Activated naive CD8-positive, alpha-beta T cell treated with anti-CD3 and anti-CD28 coated beads for 36 hours (primary cell): ENCODE measurements at regions not wholly inside any gene's neighbourhood (a gene's known extent, or its start where the extent isn't known, plus 50 kb on each side); places are given as distances from the start of the nearest gene placed in this dataset.

ENCODE experiments used
- DNase-seq: peaks from one replicate; pipeline ENCODE4 v3.0.0; 2021
- H3K27ac Mint-ChIP-seq: one replicate; pipeline ENCODE4 v1.8.0; 2022; ENCODE audit warnings: mild to moderate bottlenecking, moderate library complexity, mixed read lengths
- H3K27me3 Mint-ChIP-seq: one replicate; pipeline ENCODE4 v1.8.0; 2022; ENCODE audit warnings: mild to moderate bottlenecking, mixed read lengths
- H3K36me3 Mint-ChIP-seq: one replicate; pipeline ENCODE4 v1.8.0; 2021; ENCODE audit warnings: mild to moderate bottlenecking, mixed read lengths
- H3K4me1 Mint-ChIP-seq: one replicate; pipeline ENCODE4 v1.8.0; 2021; ENCODE audit warnings: mixed read lengths
- H3K4me3 Mint-ChIP-seq: one replicate; pipeline ENCODE4 v1.8.0; 2022; ENCODE audit warnings: mild to moderate bottlenecking, moderate library complexity, mixed read lengths
- H3K9me3 Mint-ChIP-seq: one replicate; pipeline ENCODE4 v1.8.0; 2022; ENCODE audit warnings: mixed read lengths

DNA sequence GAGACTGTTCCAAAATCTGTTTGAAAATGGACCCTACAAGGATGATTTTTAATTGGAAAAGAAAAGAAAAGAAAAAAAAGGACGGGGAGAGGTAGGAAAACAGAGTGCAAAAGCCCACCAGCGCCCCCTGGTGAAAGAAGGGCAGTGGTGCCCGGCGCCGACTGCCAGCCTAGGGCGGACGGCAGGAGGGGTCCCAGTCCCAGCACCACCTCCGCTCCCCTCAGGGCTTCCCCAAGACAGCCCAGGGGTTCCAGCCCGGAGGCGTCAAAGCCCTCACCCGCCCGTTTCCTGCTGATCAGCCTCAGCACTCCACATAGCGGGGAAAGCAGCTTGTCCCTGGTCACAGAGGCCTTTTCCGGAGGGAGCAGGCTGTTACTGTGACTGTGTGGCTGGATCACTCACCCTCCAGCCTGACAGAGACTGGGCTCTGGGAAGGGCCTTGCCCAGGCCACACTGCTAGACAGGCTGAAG is 213.9 kb downstream of the TFCP2L1 start:
- Mint-ChIP-seq H3K36me3 (no peaks in the 10 kb centered on the region), H3K4me3 (no peak overlapping the region), H3K9me3 (no peaks in the 10 kb centered on the region), H3K27ac (no peak overlapping the region), H3K27me3 (peaks cover 16% of the 10 kb centered on the region), H3K4me1 (peaks cover 4% of the 10 kb centered on the region)
- DNase-seq: peak; percentile 58

- H3K27ac Mint-ChIP-seq: no peak overlapping the region
- peaks cover 5% of the 10 kb centered on the region for H3K4me1 Mint-ChIP-seq
- H3K27me3 Mint-ChIP-seq: peaks cover 25% of the 10 kb centered on the region
- DNase-seq: no peak
- no peaks in the 10 kb centered on the region for H3K9me3 Mint-ChIP-seq
- no peak overlapping the region for H3K4me3 Mint-ChIP-seq
- no peaks in the 10 kb centered on the region for H3K36me3 Mint-ChIP-seq
Observed at GRCh38 chr2:121072784-121073183, 212.2 kb downstream of the TFCP2L1 start.

- H3K4me1 Mint-ChIP-seq: peaks cover 5% of the 10 kb centered on the region
- H3K27me3 Mint-ChIP-seq: peaks cover 25% of the 10 kb centered on the region
Observed at GRCh38 chr2:121073320-121074210, 211.4 kb downstream of the TFCP2L1 start.

DNA sequence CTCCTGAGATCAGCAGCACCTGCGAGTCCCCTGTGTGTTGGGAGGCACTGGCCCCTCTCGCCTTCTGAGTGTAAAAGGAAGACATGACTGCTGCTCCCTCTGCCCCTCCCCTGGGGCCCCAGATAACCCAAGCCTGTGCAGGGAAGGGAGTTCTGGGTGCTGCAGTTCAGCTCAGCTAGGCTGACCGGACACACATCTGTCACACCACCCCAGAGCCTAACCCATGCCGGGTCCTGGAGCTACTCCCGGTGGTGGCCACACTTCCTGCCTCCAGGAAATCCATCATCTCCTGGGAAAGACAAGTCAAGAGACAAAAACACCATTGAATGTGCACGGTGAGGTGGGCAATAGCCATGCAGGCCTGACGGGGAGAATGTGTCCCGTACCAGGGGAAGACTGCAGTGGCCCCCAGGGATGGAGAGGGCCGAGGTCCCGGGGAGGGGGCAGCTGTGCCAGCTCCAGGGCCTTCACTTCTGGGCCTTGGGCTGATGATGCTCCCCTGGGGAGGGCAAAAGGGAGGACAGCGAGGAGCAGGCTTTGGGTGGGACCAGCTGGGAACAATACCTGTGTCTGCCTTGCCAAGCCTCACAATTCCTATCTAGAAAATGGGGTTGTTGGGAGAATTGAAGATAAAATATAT is 210.6 kb downstream of the TFCP2L1 start:
- H3K36me3 Mint-ChIP-seq: no peaks in the 10 kb centered on the region
- H3K9me3 Mint-ChIP-seq: no peaks in the 10 kb centered on the region
- H3K4me3 Mint-ChIP-seq: no peak overlapping the region
- DNase-seq: peak; percentile 35
- peaks cover 5% of the 10 kb centered on the region for H3K4me1 Mint-ChIP-seq
- H3K27me3 Mint-ChIP-seq: peaks cover 25% of the 10 kb centered on the region
- no peak overlapping the region for H3K27ac Mint-ChIP-seq

More at GRCh38 chr2:121073320-121074210, 211.4 kb downstream of the TFCP2L1 start:
- Mint-ChIP-seq H3K27ac (no peak overlapping the region), H3K9me3 (no peaks in the 10 kb centered on the region), H3K4me3 (no peak overlapping the region), H3K36me3 (no peaks in the 10 kb centered on the region)
- DNase-seq: no peak

- H3K27me3 Mint-ChIP-seq: peaks cover 31% of the 10 kb centered on the region
- H3K36me3 Mint-ChIP-seq: no peaks in the 10 kb centered on the region
- H3K27ac Mint-ChIP-seq: no peak overlapping the region
- peaks cover 5% of the 10 kb centered on the region for H3K4me1 Mint-ChIP-seq
- H3K9me3 Mint-ChIP-seq: no peaks in the 10 kb centered on the region
- DNase-seq: peak; percentile 79
- H3K4me3 Mint-ChIP-seq: no peak overlapping the region
Observed at GRCh38 chr2:121075006-121075551, 209.9 kb downstream of the TFCP2L1 start.

- H3K27me3 Mint-ChIP-seq: peaks cover 32% of the 10 kb centered on the region
- H3K9me3 Mint-ChIP-seq: no peaks in the 10 kb centered on the region
- no peaks in the 10 kb centered on the region for H3K36me3 Mint-ChIP-seq
- DNase-seq: no peak
- peaks cover 5% of the 10 kb centered on the region for H3K4me1 Mint-ChIP-seq
- H3K27ac Mint-ChIP-seq: no peak overlapping the region
- no peak overlapping the region for H3K4me3 Mint-ChIP-seq
Observed at GRCh38 chr2:121075641-121076497, 209.1 kb downstream of the TFCP2L1 start.

- Mint-ChIP-seq H3K27me3 (peaks cover 36% of the 10 kb centered on the region), H3K4me1 (peaks cover 5% of the 10 kb centered on the region)
Observed at GRCh38 chr2:121076498-121076820, 208.5 kb downstream of the TFCP2L1 start.

GRCh38 chr2:121076885-121077549 is 208.0 kb downstream of the TFCP2L1 start:
- Mint-ChIP-seq H3K27ac (no peak overlapping the region), H3K4me3 (no peak overlapping the region), H3K36me3 (no peaks in the 10 kb centered on the region), H3K4me1 (peaks cover 5% of the 10 kb centered on the region), H3K27me3 (peaks cover 37% of the 10 kb centered on the region), H3K9me3 (no peaks in the 10 kb centered on the region)
- peak; percentile 75 for DNase-seq

More at GRCh38 chr2:121076498-121076820, 208.5 kb downstream of the TFCP2L1 start:
- no peak overlapping the region for H3K27ac Mint-ChIP-seq
- H3K36me3 Mint-ChIP-seq: no peaks in the 10 kb centered on the region
- no peak for DNase-seq
- no peaks in the 10 kb centered on the region for H3K9me3 Mint-ChIP-seq
- H3K4me3 Mint-ChIP-seq: no peak overlapping the region

DNA sequence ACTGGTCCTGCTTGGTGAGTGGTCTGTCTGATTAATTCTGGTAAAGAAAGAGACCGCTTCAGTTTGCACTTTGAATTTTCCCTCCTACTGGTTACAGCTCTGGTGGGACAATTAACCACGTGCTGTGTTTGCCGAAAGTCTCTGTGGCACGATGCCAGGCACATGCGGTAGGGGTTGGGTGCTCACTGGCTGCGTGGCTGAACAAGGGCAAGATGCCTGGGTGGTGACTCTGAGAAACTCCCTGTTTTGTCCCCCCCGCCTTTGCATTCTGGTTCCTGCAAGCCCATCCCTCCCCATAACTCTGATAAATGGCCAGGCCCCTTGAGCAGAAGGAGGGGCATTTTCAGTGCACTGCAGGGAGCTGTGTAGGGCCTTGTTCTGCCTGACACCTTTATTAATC is 206.1 kb downstream of the TFCP2L1 start:
- DNase-seq: no peak
- Mint-ChIP-seq H3K4me1 (peaks cover 5% of the 10 kb centered on the region), H3K27ac (no peak overlapping the region), H3K27me3 (peaks cover 40% of the 10 kb centered on the region), H3K36me3 (no peaks in the 10 kb centered on the region), H3K9me3 (no peaks in the 10 kb centered on the region), H3K4me3 (no peak overlapping the region)

- DNase-seq: peak; percentile 20
- Mint-ChIP-seq H3K4me3 (no peak overlapping the region), H3K9me3 (no peaks in the 10 kb centered on the region), H3K36me3 (no peaks in the 10 kb centered on the region), H3K4me1 (peaks cover 5% of the 10 kb centered on the region), H3K27ac (no peak overlapping the region), H3K27me3 (peaks cover 37% of the 10 kb centered on the region)
Observed at GRCh38 chr2:121080013-121080772, 204.8 kb downstream of the TFCP2L1 start.

DNA sequence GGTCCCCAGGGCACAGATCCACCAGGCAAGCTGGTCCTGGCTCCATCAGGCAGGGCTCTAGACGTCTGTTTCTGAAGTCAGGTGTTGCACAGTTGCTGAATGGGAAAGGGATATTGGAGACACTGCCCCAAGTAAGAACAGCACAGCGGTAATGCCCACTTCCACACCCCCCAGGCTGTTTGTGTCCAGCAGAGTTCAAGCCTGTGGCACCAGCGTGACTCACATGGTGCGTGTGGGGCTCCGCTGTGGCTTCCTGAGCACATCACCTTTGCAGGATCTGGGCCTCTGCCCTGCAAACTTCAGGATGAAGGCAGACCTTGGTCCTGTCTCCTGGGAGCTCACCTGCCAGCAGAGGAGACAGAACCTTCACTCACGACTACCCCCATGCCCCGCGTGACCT is 203.3 kb downstream of the TFCP2L1 start:
- Mint-ChIP-seq H3K36me3 (no peaks in the 10 kb centered on the region), H3K4me3 (no peak overlapping the region), H3K4me1 (peaks cover 4% of the 10 kb centered on the region), H3K9me3 (no peaks in the 10 kb centered on the region), H3K27me3 (peaks cover 23% of the 10 kb centered on the region), H3K27ac (no peak overlapping the region)
- no peak for DNase-seq

- Mint-ChIP-seq H3K27me3 (peaks cover 19% of the 10 kb centered on the region), H3K4me3 (no peak overlapping the region), H3K27ac (no peak overlapping the region), H3K36me3 (no peaks in the 10 kb centered on the region), H3K9me3 (no peaks in the 10 kb centered on the region), H3K4me1 (peaks cover 2% of the 10 kb centered on the region)
- DNase-seq: no peak
Observed at GRCh38 chr2:121082191-121082590, 202.8 kb downstream of the TFCP2L1 start.

DNA sequence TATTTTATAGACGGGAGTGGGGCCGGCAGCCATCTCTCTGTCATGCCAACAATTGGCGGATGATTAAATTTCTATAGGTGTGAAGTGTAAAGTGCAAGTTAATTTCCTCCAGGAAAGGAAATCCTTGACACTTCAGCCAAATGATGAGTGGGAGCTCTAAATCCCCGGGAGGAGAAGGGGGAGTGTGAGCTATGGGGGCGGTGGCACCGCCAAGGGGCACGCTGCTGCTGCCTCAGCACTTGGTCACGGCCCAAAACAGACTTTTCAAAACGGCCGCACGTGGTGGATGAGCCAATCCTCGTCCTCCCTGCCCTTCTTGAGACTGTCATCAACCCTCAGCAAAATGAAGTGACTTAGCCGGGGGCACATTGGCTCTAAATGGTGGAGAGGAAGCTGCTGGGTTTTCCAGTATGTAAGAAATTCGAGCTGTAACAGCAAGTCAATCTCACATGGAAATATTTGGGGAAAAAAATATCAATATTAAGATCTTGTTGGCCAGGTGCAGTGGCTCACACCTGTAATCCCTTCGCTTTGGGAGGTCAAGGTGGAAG is 200.8 kb downstream of the TFCP2L1 start:
- H3K4me1 Mint-ChIP-seq: peaks cover 2% of the 10 kb centered on the region
- H3K27ac Mint-ChIP-seq: no peak overlapping the region
- no peak for DNase-seq
- peaks cover 19% of the 10 kb centered on the region for H3K27me3 Mint-ChIP-seq
- no peak overlapping the region for H3K4me3 Mint-ChIP-seq
- H3K9me3 Mint-ChIP-seq: no peaks in the 10 kb centered on the region
- no peaks in the 10 kb centered on the region for H3K36me3 Mint-ChIP-seq
